GM19328 (cell line): ENCODE measurements at regions not wholly inside any gene's neighbourhood (a gene's known extent, or its start where the extent isn't known, plus 50 kb on each side); places are given as distances from the start of the nearest gene placed in this dataset.

ENCODE experiments used
- ATAC-seq: cut with Tn5 transposase; IDR thresholded peaks from one replicate; pipeline ENCODE4 v1.9.1; 2021; ENCODE audit warnings: mild to moderate bottlenecking, moderate library complexity; ENCODE audit not compliant: unreplicated experiment

GRCh38 chr2:42848726-42849290 lies 56.4 kb upstream of the HAAO start:
- ATAC-seq: no peak

GRCh38 chr2:42848265-42848664 lies 55.9 kb upstream of the HAAO start:
- no peak for ATAC-seq

- no peak for ATAC-seq
Observed at GRCh38 chr2:42847596-42848151, 55.3 kb upstream of the HAAO start.

- ATAC-seq: no peak
Observed at GRCh38 chr2:42846932-42847595, 54.7 kb upstream of the HAAO start.

- ATAC-seq: no peak
Observed at GRCh38 chr2:42846026-42846425, 53.6 kb upstream of the HAAO start.

GRCh38 chr2:42844901-42845821 lies 52.8 kb upstream of the HAAO start:
- ATAC-seq: no peak

- no peak for ATAC-seq
Observed at GRCh38 chr2:42844366-42844765, 52.0 kb upstream of the HAAO start.

GRCh38 chr2:42843611-42844010 lies 51.2 kb upstream of the HAAO start:
- ATAC-seq: no peak

GRCh38 chr2:42843131-42843530 lies 50.7 kb upstream of the HAAO start:
- no peak for ATAC-seq

GRCh38 chr2:42842466-42842865 lies 50.1 kb upstream of the HAAO start:
- ATAC-seq: no peak
